ENCODE measurements at regions not wholly inside any gene's neighbourhood (a gene's known extent, or its start where the extent isn't known, plus 50 kb on each side); places are given as distances from the start of the nearest gene placed in this dataset.

DNA sequence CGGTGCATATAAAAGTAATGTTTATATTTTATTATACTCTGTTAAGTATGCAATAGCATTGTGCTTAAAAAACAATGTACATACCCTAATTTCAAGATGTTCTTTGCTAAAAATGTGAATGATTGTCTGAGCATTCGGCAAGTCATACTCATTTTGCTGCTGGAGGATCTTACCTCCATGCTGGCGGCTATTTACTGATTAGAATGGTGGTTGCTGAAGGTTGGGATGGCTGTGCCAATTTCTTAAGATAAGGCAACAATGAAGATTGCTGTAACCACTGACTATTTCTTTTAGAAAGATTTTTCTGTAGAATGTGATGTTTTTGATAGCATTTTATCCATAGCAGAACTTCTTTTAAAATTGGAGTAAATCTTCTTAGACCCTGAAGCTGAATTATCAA lies 932.7 kb downstream of the ZPLD1 start:
- peaks cover 1% of the 10 kb centered on the region for H3K27me3 Mint-ChIP-seq (ENCODE audit: low read depth)
- no peaks in the 10 kb centered on the region for H3K9me3 Mint-ChIP-seq (ENCODE audit: low read depth)
- H3K4me3 Mint-ChIP-seq (ENCODE audit: unreplicated experiment) = no peak overlapping the region
- no peaks in the 10 kb centered on the region for H3K36me3 Mint-ChIP-seq (ENCODE audit: low read depth)
- DNase-seq (ENCODE audit: low spot score) = no peak
- H3K4me1 Mint-ChIP-seq (ENCODE audit: low read depth) = no peaks in the 10 kb centered on the region
- TF ChIP-seq, protein P1, sequence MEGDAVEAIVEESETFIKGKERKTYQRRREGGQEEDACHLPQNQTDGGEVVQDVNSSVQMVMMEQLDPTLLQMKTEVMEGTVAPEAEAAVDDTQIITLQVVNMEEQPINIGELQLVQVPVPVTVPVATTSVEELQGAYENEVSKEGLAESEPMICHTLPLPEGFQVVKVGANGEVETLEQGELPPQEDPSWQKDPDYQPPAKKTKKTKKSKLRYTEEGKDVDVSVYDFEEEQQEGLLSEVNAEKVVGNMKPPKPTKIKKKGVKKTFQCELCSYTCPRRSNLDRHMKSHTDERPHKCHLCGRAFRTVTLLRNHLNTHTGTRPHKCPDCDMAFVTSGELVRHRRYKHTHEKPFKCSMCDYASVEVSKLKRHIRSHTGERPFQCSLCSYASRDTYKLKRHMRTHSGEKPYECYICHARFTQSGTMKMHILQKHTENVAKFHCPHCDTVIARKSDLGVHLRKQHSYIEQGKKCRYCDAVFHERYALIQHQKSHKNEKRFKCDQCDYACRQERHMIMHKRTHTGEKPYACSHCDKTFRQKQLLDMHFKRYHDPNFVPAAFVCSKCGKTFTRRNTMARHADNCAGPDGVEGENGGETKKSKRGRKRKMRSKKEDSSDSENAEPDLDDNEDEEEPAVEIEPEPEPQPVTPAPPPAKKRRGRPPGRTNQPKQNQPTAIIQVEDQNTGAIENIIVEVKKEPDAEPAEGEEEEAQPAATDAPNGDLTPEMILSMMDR (IDR thresholded peaks at IDR 0.05) = no peak
- H3K27ac Mint-ChIP-seq (ENCODE audit: unreplicated experiment) = no peak overlapping the region

DNA sequence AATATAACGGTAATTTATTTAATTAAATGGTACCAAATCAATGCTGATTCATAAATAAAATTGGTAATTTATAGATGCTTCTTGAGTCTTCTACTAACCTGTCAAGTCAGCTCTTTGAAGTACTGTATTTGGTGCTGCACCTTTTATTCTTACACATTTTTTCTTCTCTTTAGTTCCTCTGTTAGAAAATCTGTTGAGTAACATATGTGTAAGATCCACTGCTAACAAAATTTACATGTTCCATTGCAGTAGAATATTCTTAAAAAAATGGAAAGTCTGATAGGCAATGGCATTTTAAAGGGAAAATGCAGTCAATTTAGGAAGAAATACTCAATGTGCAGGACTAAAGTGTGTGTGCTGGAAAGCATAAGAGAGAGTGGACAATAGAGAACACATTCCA lies 936.6 kb downstream of the ZPLD1 start:
- no peak for DNase-seq (ENCODE audit: low spot score)
- TF ChIP-seq, protein P1 (IDR thresholded peaks at IDR 0.05) = no peak
- Mint-ChIP-seq H3K4me1 (ENCODE audit: low read depth) (no peaks in the 10 kb centered on the region), H3K9me3 (ENCODE audit: low read depth) (no peaks in the 10 kb centered on the region), H3K27me3 (ENCODE audit: low read depth) (peaks cover 3% of the 10 kb centered on the region), H3K4me3 (ENCODE audit: unreplicated experiment) (no peak overlapping the region), H3K36me3 (ENCODE audit: low read depth) (no peaks in the 10 kb centered on the region), H3K27ac (ENCODE audit: unreplicated experiment) (no peak overlapping the region)

DNA sequence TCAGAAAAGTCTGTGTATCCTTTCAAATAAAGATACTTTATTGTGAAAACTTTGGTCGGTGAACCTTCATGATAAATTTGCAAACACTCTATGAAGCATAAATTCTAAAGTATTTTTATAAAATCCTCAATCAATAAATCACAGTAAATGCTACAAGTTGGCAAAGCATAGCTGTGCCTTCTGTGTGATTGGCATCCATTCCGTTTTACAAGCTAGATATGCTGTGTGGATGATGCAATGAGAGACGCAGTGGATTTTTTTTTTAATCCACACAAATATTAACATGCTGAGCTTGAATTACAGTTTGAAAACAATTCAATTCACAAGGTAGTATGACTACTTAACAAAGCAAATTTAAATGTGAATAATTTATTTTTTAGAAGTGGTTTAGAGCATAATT lies 937.2 kb downstream of the ZPLD1 start:
- no peaks in the 10 kb centered on the region for H3K4me1 Mint-ChIP-seq (ENCODE audit: low read depth)
- no peak overlapping the region for H3K4me3 Mint-ChIP-seq (ENCODE audit: unreplicated experiment)

DNA sequence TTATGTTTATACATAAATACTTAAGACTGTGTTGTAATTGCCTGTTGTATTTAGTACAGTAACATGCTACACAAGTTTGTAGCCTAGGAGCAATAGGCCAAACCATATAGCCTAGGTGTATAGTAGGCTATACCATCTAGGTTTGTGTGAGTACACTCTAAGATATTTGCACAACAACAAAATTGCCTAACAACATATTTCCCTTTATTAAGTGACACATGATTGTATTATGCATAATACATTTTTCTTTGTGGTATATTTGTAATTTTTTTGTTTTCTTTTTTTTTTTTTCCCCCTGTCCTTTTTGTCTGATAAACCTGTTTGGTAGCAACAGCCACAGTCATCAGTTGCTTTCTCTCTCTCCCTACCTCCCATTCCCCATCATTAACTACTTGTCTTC lies 945.6 kb downstream of the ZPLD1 start:
- no peak overlapping the region for H3K27ac Mint-ChIP-seq (ENCODE audit: unreplicated experiment)
- H3K9me3 Mint-ChIP-seq (ENCODE audit: low read depth) = no peaks in the 10 kb centered on the region
- no peak for DNase-seq (ENCODE audit: low spot score)
- H3K27me3 Mint-ChIP-seq (ENCODE audit: low read depth) = peaks cover 1% of the 10 kb centered on the region
- no peak overlapping the region for H3K4me3 Mint-ChIP-seq (ENCODE audit: unreplicated experiment)
- no peaks in the 10 kb centered on the region for H3K36me3 Mint-ChIP-seq (ENCODE audit: low read depth)
- no peaks in the 10 kb centered on the region for H3K4me1 Mint-ChIP-seq (ENCODE audit: low read depth)
- TF ChIP-seq, protein P1 (IDR thresholded peaks at IDR 0.05) = no peak

More for the DNA sequence above, 937.2 kb downstream of the ZPLD1 start:
- Mint-ChIP-seq H3K36me3 (ENCODE audit: low read depth) (no peaks in the 10 kb centered on the region), H3K27ac (ENCODE audit: unreplicated experiment) (no peak overlapping the region), H3K27me3 (ENCODE audit: low read depth) (peaks cover 2% of the 10 kb centered on the region), H3K9me3 (ENCODE audit: low read depth) (no peaks in the 10 kb centered on the region)
- DNase-seq (ENCODE audit: low spot score) = no peak
- TF ChIP-seq, protein P1 (IDR thresholded peaks at IDR 0.05) = no peak

- Mint-ChIP-seq H3K36me3 (ENCODE audit: low read depth) (no peaks in the 10 kb centered on the region), H3K4me1 (ENCODE audit: low read depth) (no peaks in the 10 kb centered on the region), H3K27ac (ENCODE audit: unreplicated experiment) (no peak overlapping the region), H3K4me3 (ENCODE audit: unreplicated experiment) (no peak overlapping the region), H3K27me3 (ENCODE audit: low read depth) (peaks cover 1% of the 10 kb centered on the region), H3K9me3 (ENCODE audit: low read depth) (no peaks in the 10 kb centered on the region)
- TF ChIP-seq, protein P1 (IDR thresholded peaks at IDR 0.05) = no peak
- no peak for DNase-seq (ENCODE audit: low spot score)
Observed at GRCh38 chr3:103381296-103382079, 946.7 kb downstream of the ZPLD1 start.
